ENCODE measurements at regions not wholly inside any gene's neighbourhood (a gene's known extent, or its start where the extent isn't known, plus 50 kb on each side); places are given as distances from the start of the nearest gene placed in this dataset.

DNA sequence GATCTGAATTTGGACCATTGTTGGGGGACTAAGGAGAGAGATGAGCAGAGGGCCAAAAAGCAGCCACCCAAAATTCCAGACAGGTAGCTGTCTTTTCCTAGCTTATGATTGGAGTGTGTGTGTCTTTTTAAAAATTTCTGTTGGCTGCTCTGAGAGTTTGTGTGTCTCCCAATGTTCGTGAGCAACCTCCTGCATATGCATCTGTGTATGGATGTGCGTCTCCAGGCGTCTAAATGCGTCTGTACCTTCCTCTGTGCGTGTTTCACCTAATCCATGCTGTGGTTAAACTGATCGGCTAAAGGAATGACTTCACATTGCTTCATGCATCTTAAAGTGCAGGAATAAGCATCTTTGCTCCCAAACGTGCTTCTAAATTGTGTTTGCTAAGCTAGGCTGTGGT is 65.5 kb upstream of the LAS1L start:
- TF ChIP-seq, protein P1, sequence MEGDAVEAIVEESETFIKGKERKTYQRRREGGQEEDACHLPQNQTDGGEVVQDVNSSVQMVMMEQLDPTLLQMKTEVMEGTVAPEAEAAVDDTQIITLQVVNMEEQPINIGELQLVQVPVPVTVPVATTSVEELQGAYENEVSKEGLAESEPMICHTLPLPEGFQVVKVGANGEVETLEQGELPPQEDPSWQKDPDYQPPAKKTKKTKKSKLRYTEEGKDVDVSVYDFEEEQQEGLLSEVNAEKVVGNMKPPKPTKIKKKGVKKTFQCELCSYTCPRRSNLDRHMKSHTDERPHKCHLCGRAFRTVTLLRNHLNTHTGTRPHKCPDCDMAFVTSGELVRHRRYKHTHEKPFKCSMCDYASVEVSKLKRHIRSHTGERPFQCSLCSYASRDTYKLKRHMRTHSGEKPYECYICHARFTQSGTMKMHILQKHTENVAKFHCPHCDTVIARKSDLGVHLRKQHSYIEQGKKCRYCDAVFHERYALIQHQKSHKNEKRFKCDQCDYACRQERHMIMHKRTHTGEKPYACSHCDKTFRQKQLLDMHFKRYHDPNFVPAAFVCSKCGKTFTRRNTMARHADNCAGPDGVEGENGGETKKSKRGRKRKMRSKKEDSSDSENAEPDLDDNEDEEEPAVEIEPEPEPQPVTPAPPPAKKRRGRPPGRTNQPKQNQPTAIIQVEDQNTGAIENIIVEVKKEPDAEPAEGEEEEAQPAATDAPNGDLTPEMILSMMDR (conservative IDR thresholded peaks at IDR 0.05; ENCODE audit: low read depth, low read length), result no peak
- TF ChIP-seq EZH2 (IDR thresholded peaks at IDR 0.05; ENCODE audit: low read length, unreplicated experiment) (no peak), EZH2phosphoT487 (IDR thresholded peaks at IDR 0.05; ENCODE audit: borderline replicate concordance, low read length) (no peak)
